HG03432 (cell line): ENCODE measurements at regions not wholly inside any gene's neighbourhood (a gene's known extent, or its start where the extent isn't known, plus 50 kb on each side); places are given as distances from the start of the nearest gene placed in this dataset.

ENCODE experiments used
- ATAC-seq: cut with Tn5 transposase; IDR thresholded peaks from one replicate; pipeline ENCODE4 v1.9.1; 2021; ENCODE audit warnings: mild to moderate bottlenecking, moderate library complexity; ENCODE audit not compliant: unreplicated experiment

DNA sequence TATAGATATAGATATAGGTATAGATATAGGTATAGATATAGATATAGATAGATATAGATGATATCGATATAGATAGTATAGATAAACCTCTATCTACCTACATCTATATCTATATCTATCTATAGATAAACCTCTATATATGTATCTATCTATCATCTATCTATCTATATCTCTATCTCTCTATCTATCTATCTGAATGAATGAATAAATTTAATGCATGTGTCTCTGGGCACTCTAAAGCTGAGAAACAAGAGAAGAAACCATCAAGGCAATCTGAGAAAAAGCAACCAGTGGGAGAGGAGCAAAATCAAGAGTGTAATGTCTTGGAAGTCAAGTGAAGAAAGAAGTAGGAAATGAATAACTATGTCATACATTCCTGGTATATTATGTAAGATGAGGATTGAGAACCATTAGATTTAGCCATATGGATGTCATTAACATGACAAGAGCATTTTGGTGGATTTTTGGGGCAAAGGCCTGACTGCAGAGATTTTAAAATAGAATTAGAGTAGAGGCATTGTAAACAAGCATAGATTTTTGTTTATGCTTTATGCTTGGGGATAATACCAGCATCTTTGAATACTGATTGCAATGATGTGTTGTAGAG lies 1262.7 kb upstream of the MIR17HG start:
- no peak for ATAC-seq

- no peak for ATAC-seq
Observed at GRCh38 chr13:90089051-90089450, 1258.4 kb upstream of the MIR17HG start.

DNA sequence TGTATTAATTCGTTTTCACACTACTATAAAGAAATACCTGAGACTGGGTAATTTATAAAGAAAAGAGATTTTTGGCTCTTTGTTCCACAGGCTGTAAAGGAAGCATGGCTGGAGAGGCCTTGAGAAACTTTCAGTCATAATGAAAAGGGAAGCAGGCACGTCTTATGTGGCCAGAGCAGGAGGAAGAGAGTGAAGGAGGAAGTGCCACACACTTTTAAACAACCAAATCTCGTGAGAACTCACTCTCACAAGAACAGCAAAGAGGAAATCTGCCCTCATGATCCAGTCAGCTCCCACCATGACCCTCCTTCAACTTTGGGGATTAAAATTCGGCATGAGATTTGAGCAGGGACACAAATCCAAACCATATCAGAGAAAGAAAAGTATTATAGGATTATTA lies 1255.9 kb upstream of the MIR17HG start:
- no peak for ATAC-seq

DNA sequence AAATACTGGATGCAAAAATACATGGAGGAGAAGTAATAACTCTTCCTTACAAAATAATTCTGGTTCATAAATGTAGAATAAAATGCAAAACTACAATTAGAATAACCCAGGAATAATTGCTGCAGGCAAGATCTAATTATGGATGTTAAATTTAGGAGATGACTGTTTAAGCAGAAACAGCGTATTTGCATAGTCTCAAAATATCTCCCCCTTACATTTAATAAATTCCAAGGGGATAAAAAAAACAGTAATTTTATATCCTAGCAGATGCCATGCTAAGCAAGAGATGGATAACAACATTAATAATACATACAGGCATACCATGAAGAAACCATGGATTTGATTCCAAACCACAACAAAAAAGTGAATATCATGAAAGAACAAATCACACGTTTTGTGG lies 1253.1 kb upstream of the MIR17HG start:
- ATAC-seq, result no peak

DNA sequence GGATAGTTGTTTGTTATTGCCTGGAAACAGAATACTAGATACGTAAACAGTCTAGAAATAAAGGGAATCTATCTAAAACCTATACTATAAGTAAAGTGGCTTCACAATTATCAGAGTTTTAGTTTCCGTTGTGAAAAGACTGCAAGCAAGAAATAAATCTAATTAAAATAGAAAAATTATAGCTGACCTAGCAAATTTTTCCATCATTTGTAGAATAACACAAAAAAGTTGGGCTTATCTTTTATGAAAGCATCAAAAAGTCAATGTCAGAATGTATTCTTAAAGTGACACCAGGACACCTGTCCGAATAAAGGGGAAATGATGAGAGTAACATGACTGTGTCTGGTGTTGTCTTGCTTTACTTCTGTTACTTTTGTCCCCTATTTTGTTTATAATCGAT lies 1248.9 kb upstream of the MIR17HG start:
- no peak for ATAC-seq

GRCh38 chr13:90099847-90100246 lies 1247.6 kb upstream of the MIR17HG start:
- ATAC-seq, result no peak

DNA sequence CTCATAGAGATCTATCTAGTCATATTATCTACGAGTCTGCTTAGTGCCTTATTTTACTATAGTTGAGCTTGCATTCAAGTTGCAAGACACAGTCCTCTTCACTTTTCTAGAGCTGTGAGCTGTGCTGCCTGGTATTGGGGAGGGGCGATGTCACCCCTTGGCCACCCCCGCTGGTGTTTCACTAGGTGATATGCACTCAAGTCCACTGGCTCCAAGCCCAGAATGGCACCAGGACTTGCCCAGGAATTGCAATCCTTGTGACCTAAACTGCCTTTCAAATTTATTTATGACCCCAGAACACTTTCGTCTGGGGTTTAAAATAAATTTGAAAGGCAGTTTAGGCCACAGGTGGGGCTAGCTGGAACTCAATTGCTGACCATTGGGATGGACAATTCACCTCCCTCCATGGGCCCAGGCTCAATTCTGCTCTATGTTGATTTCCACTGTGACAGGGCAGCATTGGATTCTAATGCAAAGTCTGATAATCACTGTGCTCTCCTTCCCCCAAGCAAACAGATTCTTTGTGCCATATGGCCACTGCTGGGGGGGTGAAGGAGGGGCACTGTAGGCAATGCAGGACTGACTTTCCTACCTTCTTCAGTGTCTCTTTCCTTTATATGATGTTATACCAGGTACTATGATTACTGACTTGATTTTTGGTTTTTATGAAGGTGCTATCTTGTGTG lies 1244.2 kb upstream of the MIR17HG start:
- ATAC-seq, result no peak

DNA sequence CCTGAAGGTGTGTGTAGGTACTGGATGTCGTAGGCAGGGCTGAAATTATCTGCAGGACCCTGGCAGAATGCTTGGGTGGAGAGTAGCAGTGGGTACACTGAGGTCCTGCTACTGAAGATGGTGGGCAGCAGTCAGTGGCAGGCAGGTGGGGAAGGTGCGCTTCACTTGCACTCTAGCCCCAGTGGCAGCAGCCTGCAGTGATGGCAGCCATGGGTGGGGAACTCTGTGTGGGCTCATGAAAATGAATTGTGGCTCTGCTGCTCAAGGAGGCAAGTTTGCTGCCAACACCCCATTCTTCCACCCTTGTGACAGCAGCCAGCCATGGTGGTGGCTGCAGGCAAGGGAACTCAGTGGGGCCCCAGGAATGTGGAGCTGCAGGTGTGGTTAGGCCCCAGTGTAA lies 1242.7 kb upstream of the MIR17HG start:
- ATAC-seq, result peak; percentile 10

DNA sequence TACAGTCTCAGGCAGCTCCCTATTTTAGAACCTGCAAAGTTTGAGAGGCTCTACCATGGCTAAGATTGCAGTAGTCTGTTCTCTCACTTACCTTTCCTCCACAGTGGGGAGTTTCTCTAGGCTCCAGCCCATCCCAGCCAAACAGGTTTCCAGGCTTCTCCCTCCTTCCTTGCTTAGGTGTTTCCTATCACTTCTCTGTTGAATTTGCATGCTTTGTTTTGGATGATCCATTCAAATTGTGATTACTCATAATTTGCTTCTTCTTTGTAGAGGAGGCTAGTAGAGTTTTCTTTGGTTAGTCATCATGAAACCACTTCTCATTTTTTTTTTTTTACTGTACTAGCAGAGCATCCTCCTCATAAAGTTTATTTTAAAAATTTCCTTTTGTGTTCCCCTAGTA lies 1242.2 kb upstream of the MIR17HG start:
- ATAC-seq, result peak; percentile 83

DNA sequence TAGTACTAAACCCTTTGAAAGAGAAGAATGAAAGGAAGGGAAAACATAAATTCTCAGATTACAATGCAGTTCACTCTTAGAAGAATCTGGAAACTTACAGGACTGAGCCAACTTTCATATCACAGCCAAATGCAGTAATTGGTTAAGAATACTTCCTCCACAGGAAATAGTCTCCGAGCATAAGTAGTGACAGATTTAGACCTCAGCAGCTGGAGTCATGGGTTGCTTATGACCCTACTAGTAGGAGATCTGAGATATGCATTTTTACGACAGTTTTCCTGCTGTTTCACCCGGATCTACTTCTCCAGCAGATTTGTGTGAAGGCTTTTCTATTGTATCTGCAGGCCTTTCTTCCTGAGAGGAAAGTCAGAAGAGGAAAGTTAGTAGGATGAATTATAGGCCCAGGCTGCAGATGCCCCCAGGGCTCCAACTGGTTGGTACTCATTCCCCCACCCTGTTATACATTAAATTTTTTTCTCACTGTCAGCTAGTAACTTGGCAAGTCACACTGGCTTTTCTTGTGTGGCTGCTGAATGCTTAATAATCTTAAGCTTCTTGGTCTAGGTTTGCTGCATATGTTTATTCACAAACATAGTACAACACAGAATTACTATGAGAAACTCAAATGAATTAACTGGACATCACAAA lies 1241.5 kb upstream of the MIR17HG start:
- peak; percentile 57 for ATAC-seq

DNA sequence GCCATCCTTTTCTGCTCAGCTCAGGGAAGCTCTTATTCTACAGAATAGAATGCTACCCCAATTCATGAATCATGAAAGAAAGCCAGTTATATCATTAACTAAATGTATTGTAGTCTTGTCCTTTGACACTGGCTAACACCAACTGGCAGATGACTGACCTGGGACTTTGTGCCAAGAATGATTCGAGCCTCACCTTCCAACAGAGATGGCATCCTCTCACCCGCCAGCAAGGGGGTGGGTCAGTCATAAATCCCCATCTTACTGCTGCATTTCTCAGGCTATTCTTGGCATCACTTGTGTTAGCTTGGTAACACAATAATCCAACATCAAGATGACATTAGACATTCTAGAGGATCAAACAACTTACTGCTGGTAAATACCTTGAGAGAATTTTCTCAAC lies 1239.8 kb upstream of the MIR17HG start:
- no peak for ATAC-seq

- ATAC-seq, result no peak
Observed at GRCh38 chr13:90108547-90108946, 1238.9 kb upstream of the MIR17HG start.

- no peak for ATAC-seq
Observed at GRCh38 chr13:90116121-90116520, 1231.4 kb upstream of the MIR17HG start.

- no peak for ATAC-seq
Observed at GRCh38 chr13:90118467-90119071, 1228.9 kb upstream of the MIR17HG start.

- ATAC-seq, result no peak
Observed at GRCh38 chr13:90120026-90120425, 1227.5 kb upstream of the MIR17HG start.

GRCh38 chr13:90121784-90122183 lies 1225.7 kb upstream of the MIR17HG start:
- ATAC-seq, result no peak

- ATAC-seq, result no peak
Observed at GRCh38 chr13:90122531-90122930, 1225.0 kb upstream of the MIR17HG start.

DNA sequence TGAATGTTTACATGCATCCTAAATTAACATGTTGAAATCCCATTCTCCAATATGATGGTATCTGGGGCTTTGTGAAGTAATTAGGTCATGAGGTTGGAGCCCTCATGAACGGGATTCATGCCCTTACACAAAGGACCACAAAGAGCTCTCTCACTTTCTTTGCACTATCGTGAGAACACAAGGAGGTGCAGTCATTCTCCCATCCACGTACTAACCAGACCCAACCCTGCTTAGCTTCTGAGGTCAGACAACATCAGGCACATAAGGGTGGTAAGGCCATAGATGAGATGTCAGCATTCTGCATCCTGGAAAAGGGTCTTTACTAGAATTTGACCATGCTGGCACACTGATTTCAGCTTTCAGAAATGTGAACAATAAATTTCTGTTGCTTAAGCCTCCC lies 1211.9 kb upstream of the MIR17HG start:
- ATAC-seq, result no peak

DNA sequence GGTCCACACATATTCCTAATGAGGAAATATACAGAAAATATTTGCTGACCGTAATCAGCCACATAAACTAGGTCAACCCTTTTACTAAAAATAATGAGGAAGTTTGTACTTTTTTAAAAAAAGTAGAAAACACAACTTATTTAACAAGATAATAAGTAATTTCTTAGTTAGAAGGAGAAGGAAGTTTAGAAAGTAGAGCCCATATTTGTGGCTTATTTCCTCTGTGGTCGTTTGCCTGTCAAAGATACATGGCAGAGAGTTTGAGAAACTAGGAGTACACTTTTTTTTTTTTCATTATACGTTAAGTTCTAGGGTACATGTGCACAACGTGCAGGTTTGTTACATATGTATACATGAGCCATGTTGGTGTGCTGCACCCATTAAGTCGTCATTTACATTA lies 1205.2 kb upstream of the MIR17HG start:
- ATAC-seq, result no peak

- ATAC-seq, result no peak
Observed at GRCh38 chr13:90154311-90154960, 1193.1 kb upstream of the MIR17HG start.

DNA sequence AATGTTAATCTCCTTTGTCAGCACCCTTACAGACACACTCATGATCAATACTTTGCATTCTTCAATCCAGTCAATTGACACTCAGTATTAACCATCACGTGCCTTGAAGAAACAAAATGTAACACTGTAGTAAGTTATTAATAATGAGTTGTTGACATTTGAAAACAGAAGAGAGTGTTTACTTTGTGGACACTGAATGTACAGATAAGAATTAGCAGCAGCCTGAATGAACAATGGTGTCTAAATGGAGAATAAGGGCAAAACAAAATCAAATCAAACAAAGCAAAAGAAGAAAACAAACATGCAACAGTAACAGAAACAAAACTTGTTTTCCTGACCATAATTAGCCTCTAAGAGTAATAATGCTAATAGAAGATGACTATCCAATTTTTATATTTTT lies 1191.1 kb upstream of the MIR17HG start:
- no peak for ATAC-seq

DNA sequence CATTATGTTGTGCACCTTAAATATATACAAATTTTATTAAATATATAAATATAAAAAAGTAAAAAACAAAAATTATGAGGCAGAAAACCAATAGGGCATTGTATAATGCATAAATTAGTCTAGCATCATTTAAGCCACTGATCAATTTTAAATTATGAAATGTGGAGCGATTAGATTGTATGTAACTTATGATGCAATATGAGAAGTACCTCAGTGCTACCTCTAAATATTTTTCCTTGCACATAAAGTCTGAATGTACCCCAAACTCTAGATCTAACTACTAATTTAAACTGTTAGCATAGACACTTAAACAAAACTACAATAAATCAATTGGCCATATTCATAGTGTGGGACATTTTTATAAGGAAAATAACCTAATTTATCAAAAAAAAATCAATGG lies 1178.5 kb upstream of the MIR17HG start:
- ATAC-seq, result no peak
